GM12874 (cell line): ENCODE measurements at regions not wholly inside any gene's neighbourhood (a gene's known extent, or its start where the extent isn't known, plus 50 kb on each side); places are given as distances from the start of the nearest gene placed in this dataset.

Experiments
- TF ChIP-seq, protein P1 (sequence below): IDR thresholded peaks from 2 replicates; pipeline ENCODE4 v1.5.1; 2011; ENCODE audit warnings: low read depth, mild to moderate bottlenecking, control low read depth, low read length, moderate library complexity; ENCODE audit not compliant: insufficient read depth

DNA sequence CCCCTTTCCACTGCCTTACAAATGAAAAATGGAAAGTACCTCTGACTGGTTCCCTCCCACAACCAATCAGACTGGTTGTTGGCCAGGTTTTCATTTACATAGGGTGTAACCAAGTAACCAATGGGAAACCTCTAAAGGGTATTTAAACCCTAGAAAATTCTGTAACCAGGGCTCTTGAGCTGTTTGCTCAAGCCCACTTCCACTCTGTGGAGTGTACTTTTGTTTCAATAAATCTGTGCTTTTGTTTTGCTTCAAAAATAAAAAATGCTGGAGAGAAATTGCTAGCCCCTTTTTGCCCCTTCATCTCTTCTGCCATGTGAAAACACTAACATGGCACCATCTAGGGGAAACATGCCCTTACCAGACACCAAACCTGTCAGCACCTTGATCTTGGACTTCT lies 129.5 kb downstream of the AHR start:
- TF ChIP-seq, protein P1, sequence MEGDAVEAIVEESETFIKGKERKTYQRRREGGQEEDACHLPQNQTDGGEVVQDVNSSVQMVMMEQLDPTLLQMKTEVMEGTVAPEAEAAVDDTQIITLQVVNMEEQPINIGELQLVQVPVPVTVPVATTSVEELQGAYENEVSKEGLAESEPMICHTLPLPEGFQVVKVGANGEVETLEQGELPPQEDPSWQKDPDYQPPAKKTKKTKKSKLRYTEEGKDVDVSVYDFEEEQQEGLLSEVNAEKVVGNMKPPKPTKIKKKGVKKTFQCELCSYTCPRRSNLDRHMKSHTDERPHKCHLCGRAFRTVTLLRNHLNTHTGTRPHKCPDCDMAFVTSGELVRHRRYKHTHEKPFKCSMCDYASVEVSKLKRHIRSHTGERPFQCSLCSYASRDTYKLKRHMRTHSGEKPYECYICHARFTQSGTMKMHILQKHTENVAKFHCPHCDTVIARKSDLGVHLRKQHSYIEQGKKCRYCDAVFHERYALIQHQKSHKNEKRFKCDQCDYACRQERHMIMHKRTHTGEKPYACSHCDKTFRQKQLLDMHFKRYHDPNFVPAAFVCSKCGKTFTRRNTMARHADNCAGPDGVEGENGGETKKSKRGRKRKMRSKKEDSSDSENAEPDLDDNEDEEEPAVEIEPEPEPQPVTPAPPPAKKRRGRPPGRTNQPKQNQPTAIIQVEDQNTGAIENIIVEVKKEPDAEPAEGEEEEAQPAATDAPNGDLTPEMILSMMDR: no peak

DNA sequence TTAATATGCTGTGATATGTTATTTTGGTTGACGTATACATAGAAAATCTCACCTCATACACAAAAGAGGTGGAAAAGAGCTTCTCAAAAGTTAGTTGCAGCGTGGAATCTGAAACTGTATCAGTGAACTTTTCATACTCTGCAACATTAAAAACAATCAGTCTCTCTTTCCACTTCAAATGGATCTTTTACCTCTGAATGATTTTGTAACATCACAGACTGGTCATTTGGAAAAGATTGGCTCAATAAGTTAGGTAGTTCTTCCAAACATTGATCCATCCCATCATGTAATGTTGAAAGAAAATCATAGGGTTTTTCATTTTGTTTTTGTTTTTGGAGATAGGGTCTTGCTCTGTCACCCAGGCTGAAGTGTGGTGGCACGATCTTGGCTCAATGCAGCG lies 131.1 kb downstream of the AHR start:
- TF ChIP-seq, protein P1: no peak

DNA sequence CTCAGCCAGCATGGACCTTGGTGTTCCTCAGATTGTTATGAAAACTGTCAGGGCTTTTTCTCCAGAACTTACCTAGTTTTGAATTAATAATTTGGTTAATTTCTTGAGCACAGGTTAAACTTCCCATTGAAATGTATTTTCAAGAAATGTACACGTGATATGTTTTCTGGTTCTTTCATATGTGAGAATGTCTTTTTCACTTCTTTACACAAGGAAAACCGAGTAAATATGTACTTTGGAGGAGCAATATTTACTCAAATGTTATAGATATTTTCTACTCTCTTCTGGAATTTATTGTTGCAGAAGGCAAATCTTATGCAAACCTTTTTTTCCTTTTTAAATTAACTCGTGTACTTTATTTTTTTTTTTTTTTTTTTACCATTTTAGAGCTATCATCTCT lies 134.3 kb downstream of the AHR start:
- TF ChIP-seq, protein P1: no peak

DNA sequence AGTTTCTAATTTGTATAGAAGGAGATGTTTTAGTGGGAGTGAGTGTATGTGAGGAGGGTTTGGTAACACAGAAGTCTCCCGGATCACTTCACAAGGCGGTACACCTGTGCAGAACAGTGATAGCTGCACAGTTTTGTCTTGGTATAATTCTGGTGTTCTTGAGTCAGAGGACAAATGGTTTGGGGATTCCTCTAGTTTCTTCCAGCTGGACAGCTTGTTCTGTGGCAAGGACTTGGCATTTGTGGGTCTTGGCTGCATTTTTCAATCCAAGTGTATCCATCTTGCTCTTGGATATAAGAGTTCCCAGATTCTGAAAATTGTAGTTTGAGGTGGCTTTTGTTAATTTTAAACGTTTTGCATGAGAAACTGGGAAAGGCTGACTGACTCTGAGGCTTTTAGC lies 135.7 kb downstream of the AHR start:
- TF ChIP-seq, protein P1: no peak

DNA sequence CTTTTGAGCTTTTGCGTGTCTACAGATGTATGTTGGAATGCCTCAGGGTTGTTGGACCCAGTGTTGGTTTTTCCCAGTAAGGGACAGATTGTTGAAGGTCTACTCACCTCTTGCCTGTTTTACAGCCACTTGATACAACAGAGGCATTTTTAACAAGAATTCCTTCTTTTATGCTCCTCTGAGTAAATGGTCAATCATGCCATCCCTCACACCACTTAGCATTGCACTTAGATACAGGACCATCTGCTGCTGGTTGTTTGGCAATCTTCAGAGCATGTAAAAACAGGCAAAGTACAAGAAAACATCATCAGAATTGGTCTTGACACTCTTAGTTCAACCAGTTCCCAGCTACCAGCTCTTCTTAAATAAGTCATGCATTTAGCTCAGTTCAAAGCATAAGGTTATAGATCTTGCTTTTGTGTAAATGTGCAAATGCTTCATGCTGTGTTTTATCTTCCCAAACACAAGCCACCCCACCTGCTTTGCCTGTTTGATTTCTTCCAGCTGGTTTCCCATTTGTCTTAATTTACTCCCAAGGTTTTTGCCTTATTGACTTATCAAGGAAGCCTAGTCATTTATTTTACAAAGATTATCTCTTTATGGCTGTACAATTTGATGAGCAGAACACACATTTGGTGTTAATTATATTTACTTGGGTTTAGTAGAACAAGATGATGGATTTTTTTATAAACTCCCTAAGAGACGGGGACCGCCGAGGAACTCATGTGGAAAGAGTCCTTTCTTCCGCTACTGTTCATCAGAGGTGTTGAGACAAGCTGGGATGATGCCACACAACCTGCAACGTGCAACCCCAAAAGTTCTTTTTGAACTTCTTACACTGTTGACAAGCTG lies 136.6 kb downstream of the AHR start:
- TF ChIP-seq, protein P1: no peak

DNA sequence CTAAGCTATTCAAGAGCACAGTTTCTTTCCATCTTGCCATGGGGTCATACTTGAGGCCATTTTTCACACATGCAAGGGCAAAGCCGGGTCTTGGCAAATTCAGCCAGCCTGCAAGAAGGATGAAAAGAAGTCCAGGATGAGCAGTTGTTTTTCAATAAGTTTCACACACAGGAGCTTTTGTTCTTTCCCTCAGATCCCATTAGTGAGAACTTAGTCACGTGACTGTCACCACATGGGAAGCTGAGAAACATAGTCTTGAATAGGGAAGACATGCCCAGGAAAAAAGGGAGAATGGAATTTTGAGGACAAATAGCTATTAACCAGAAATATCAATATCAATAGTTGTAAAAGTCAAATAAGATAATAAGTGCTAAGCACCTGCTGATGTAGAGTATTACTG lies 137.7 kb downstream of the AHR start:
- TF ChIP-seq, protein P1: no peak

DNA sequence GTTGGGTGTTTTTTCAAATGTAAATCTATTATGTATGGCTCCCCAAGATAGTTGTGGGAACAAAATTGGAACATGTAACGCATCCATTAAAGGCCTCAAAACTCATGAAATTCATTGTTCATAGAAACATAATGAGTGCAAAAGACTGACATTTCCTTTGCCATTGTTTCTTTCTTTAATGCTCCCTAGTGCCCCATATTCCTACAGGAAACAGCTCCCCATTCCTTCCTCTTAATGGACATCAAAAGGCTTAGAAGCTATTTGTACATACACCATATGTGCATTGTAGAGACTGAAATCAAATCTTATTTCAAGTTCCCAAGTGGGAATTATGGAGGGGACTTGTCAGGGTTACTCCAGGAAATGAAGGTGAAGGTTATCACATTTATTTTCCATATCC lies 139.1 kb downstream of the AHR start:
- TF ChIP-seq, protein P1: no peak

DNA sequence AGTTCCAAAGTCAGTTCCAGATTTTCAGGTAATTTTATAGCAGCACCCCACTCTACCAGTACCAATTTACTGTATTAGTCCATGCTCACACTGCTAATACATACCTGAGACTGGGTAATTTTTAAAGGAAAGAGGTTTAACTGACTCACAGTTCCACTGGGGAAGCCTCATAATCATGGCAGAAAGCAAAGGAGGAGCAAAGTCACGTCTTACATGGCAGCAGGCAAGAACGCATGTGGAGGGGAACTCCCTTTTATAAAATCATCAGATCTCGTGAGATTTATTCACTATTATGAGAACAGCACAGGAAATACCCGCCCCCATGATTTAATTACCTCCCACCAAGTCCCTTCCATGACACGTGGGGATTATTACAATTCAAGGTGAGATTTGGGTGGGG lies 142.4 kb downstream of the AHR start:
- TF ChIP-seq, protein P1: no peak
